Astrocyte (in vitro differentiated cells and primary cell): ENCODE measurements at regions not wholly inside any gene's neighbourhood (a gene's known extent, or its start where the extent isn't known, plus 50 kb on each side); places are given as distances from the start of the nearest gene placed in this dataset.
"Not testable (repeated sequence)": the region's sequence is repeated elsewhere in the genome, so short reads cannot be mapped to it uniquely, and the experiment has no call there.

ENCODE experiments used
- DNase-seq: peaks from one replicate; pipeline ENCODE4 v3.0.0-alpha.2; 2010; ENCODE audit warnings: low read depth
- FAIRE-seq: peaks from 2 replicates; lab custom pipeline; 2011; peaks lifted over from hg19 to GRCh38; lab: Jason Lieb, UNC
- H2AFZ ChIP-seq: 2 replicates; pipeline ENCODE4 v1.6.0; 2012; ENCODE audit warnings: low read depth, low read length, inconsistent platforms
- H3K27ac ChIP-seq: 2 replicates; pipeline ENCODE4 v1.5.1; 2011; ENCODE audit warnings: low read depth, low read length, inconsistent platforms
- H3K27me3 ChIP-seq: 2 replicates; pipeline ENCODE4 v1.6.0; 2011; ENCODE audit warnings: low read length, inconsistent platforms; ENCODE audit not compliant: insufficient read depth
- H3K36me3 ChIP-seq: 2 replicates; pipeline ENCODE4 v1.5.1; 2011; ENCODE audit warnings: low read length, inconsistent platforms; ENCODE audit not compliant: insufficient read depth
- H3K4me1 ChIP-seq: 2 replicates; pipeline ENCODE4 v1.5.1; 2011; ENCODE audit warnings: low read length, inconsistent platforms; ENCODE audit not compliant: insufficient read depth
- H3K4me2 ChIP-seq: 2 replicates; pipeline ENCODE4 v1.6.0; 2012; ENCODE audit warnings: low read length, inconsistent platforms
- H3K4me3 ChIP-seq: 2 replicates; pipeline ENCODE4 v1.5.1; 2011; ENCODE audit warnings: low read depth, mild to moderate bottlenecking, low read length, inconsistent platforms; ENCODE audit not compliant: insufficient read depth
- H3K79me2 ChIP-seq: 2 replicates; pipeline ENCODE4 v1.6.0; 2012; ENCODE audit warnings: mild to moderate bottlenecking, low read length, inconsistent platforms; ENCODE audit not compliant: insufficient read depth
- H3K9ac ChIP-seq: 2 replicates; pipeline ENCODE4 v1.6.0; 2012; ENCODE audit warnings: mild to moderate bottlenecking, low read length, inconsistent platforms
- H3K9me3 ChIP-seq: 2 replicates; pipeline ENCODE4 v1.5.1; 2012; ENCODE audit warnings: low read depth, mild to moderate bottlenecking, low read length, inconsistent platforms; ENCODE audit not compliant: insufficient read depth
- H4K20me1 ChIP-seq: 2 replicates; pipeline ENCODE4 v1.6.0; 2012; ENCODE audit warnings: low read length, inconsistent platforms; ENCODE audit not compliant: insufficient read depth
- H3K27ac Mint-ChIP-seq: one replicate; pipeline ENCODE4 v1.8.0; 2021; ENCODE audit warnings: mild to moderate bottlenecking, mixed read lengths; ENCODE audit not compliant: unreplicated experiment
- H3K27me3 Mint-ChIP-seq: one replicate; pipeline ENCODE4 v1.8.0; 2021; ENCODE audit warnings: low read depth, mixed read lengths; ENCODE audit not compliant: unreplicated experiment
- H3K36me3 Mint-ChIP-seq: one replicate; pipeline ENCODE4 v1.8.0; 2021; ENCODE audit warnings: low read depth, mixed read lengths; ENCODE audit not compliant: unreplicated experiment
- H3K4me1 Mint-ChIP-seq: one replicate; pipeline ENCODE4 v1.8.0; 2021; ENCODE audit warnings: low read depth, mixed read lengths; ENCODE audit not compliant: unreplicated experiment
- H3K4me3 Mint-ChIP-seq: one replicate; pipeline ENCODE4 v1.8.0; 2021; ENCODE audit warnings: mild to moderate bottlenecking, moderate library complexity, mixed read lengths; ENCODE audit not compliant: unreplicated experiment
- H3K9me3 Mint-ChIP-seq: one replicate; pipeline ENCODE4 v1.8.0; 2021; ENCODE audit warnings: mild to moderate bottlenecking, mixed read lengths; ENCODE audit not compliant: unreplicated experiment
- EZH2 ChIP-seq: IDR thresholded peaks from 2 replicates; pipeline ENCODE4 v1.6.1; 2012; ENCODE audit warnings: mild to moderate bottlenecking, low read length, inconsistent platforms; ENCODE audit not compliant: insufficient read depth
- TF ChIP-seq, protein P1 (sequence below): IDR thresholded peaks from 2 replicates; pipeline ENCODE4 v1.5.1; 2011; ENCODE audit warnings: low read depth, mild to moderate bottlenecking, inconsistent platforms, low read length, moderate library complexity; ENCODE audit not compliant: insufficient read depth

DNA sequence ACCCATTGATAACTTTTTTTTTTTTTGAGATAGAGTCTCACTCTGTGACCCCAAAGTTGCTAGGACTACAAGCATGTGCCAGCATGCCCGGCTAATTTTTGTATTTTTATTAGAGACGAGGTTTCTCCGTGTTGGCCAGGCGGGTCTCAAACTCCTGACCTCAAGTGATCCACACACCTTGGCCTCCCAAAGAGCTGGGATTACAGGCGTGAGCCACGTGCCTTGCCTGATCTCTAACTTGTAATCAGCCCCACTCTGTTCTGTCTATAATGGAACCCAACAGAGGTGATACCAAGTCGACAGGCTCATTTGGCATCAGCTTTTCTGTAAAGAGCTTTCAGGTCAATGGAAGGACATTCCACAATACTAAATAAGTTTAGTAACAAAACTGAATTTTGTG, 99.4 kb downstream of the HFE start:
- H3K9me3 ChIP-seq: no peaks in the 10 kb centered on the region
- TF ChIP-seq EZH2: no peak
- TF ChIP-seq, protein P1, sequence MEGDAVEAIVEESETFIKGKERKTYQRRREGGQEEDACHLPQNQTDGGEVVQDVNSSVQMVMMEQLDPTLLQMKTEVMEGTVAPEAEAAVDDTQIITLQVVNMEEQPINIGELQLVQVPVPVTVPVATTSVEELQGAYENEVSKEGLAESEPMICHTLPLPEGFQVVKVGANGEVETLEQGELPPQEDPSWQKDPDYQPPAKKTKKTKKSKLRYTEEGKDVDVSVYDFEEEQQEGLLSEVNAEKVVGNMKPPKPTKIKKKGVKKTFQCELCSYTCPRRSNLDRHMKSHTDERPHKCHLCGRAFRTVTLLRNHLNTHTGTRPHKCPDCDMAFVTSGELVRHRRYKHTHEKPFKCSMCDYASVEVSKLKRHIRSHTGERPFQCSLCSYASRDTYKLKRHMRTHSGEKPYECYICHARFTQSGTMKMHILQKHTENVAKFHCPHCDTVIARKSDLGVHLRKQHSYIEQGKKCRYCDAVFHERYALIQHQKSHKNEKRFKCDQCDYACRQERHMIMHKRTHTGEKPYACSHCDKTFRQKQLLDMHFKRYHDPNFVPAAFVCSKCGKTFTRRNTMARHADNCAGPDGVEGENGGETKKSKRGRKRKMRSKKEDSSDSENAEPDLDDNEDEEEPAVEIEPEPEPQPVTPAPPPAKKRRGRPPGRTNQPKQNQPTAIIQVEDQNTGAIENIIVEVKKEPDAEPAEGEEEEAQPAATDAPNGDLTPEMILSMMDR: no peak
- Mint-ChIP-seq H3K36me3 (no peaks in the 10 kb centered on the region), H3K27ac (no peak overlapping the region), H3K4me3 (no peak overlapping the region), H3K27me3 (no peaks in the 10 kb centered on the region), H3K9me3 (peaks cover 2% of the 10 kb centered on the region), H3K4me1 (no peaks in the 10 kb centered on the region)
- H3K4me3 ChIP-seq: no peak overlapping the region
- H3K9ac ChIP-seq: no peak overlapping the region
- no peaks in the 10 kb centered on the region for H3K36me3 ChIP-seq
- H3K27me3 ChIP-seq: no peaks in the 10 kb centered on the region
- DNase-seq (no peak), FAIRE-seq (no peak)
- no peaks in the 10 kb centered on the region for H4K20me1 ChIP-seq
- H3K79me2 ChIP-seq: no peaks in the 10 kb centered on the region
- H3K4me1 ChIP-seq: peaks cover 20% of the 10 kb centered on the region
- no peak overlapping the region for H3K27ac ChIP-seq
- no peak overlapping the region for H3K4me2 ChIP-seq
- no peak overlapping the region for H2AFZ ChIP-seq

DNA sequence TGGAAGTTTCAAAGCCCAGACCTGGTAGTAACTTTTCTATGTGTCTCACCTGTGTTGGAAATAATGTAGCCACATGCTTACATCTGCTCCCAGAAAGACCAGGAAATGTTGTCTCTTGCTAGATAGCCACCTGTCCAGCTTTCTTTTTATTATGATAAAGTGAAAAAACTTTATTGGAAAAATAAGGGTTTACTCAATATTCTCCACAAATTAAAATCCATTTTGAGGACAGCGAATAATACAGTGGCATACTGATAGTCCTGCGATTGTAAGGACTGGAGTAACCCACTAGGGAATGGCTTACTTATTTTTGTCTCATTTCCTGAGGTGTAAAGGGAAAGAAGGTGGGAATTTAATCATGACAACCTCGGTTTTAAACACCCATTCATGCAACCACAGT, 100.1 kb downstream of the HFE start:
- TF ChIP-seq EZH2: no peak
- TF ChIP-seq, protein P1: no peak
- no peaks in the 10 kb centered on the region for H3K27me3 Mint-ChIP-seq
- H2AFZ ChIP-seq: no peak overlapping the region
- no peaks in the 10 kb centered on the region for H3K4me1 Mint-ChIP-seq
- no peak for DNase-seq
- no peak overlapping the region for H3K9ac ChIP-seq
- H3K36me3 ChIP-seq: no peaks in the 10 kb centered on the region
- H3K79me2 ChIP-seq: no peaks in the 10 kb centered on the region
- H3K4me1 ChIP-seq: peaks cover 20% of the 10 kb centered on the region
- peaks cover 2% of the 10 kb centered on the region for H3K9me3 Mint-ChIP-seq
- no peaks in the 10 kb centered on the region for H3K27me3 ChIP-seq
- no peak overlapping the region for H3K27ac Mint-ChIP-seq
- no peak overlapping the region for H3K27ac ChIP-seq
- H3K4me2 ChIP-seq: no peak overlapping the region
- no peaks in the 10 kb centered on the region for H3K9me3 ChIP-seq
- no peak overlapping the region for H3K4me3 Mint-ChIP-seq
- no peak for FAIRE-seq
- H4K20me1 ChIP-seq: no peaks in the 10 kb centered on the region
- H3K36me3 Mint-ChIP-seq: no peaks in the 10 kb centered on the region
- no peak overlapping the region for H3K4me3 ChIP-seq

DNA sequence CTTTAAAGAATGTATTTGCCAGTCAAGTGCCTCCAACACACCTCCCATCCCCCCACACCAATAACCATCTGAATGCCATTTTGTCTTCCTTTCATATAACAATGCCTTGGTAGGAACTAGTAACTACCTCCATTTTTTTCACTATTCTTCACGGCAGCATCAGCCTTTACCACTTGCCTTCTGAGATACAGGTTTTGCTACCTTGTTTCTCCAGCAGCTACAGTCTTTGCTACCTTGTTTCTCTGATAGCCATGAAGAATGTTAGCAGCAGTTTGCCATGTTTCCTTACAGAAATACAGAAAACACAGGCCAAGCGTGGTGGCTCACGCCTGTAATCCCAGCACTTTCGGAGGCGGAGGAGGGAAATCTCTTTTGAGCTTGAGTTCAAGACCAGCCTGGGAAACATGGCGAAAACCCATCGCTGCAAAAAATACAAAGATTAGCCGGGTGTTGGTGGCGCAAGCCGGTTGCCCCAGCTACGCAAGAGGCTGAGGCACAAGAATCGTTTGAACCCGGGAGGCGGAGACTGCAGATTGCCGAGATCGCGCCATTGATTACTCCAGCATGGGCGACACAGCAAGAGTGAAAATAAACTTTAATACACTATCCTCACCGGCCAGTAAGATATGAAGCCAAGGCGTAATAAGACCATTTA, 100.9 kb downstream of the HFE start:
- H3K9me3 Mint-ChIP-seq: peaks cover 2% of the 10 kb centered on the region
- H3K36me3 Mint-ChIP-seq: peaks cover 4% of the 10 kb centered on the region
- FAIRE-seq (no peak), DNase-seq (no peak)
- no peaks in the 10 kb centered on the region for H3K4me1 Mint-ChIP-seq
- H3K27ac Mint-ChIP-seq: peak overlapping the region; percentile 91
- Histone ChIP-seq H3K36me3 (no peaks in the 10 kb centered on the region), H3K9ac (peak overlapping the region; percentile 79), H3K4me2 (peak overlapping the region; percentile 88), H3K4me1 (peaks cover 18% of the 10 kb centered on the region), H2AFZ (peak overlapping the region; percentile 44), H3K27ac (peak overlapping the region; percentile 75), H3K4me3 (peak overlapping the region; percentile 67), H4K20me1 (no peaks in the 10 kb centered on the region), H3K79me2 (no peaks in the 10 kb centered on the region), H3K27me3 (no peaks in the 10 kb centered on the region), H3K9me3 (no peaks in the 10 kb centered on the region)
- no peak for TF ChIP-seq EZH2
- TF ChIP-seq, protein P1: no peak
- H3K4me3 Mint-ChIP-seq: peak overlapping the region; percentile 82
- no peaks in the 10 kb centered on the region for H3K27me3 Mint-ChIP-seq

DNA sequence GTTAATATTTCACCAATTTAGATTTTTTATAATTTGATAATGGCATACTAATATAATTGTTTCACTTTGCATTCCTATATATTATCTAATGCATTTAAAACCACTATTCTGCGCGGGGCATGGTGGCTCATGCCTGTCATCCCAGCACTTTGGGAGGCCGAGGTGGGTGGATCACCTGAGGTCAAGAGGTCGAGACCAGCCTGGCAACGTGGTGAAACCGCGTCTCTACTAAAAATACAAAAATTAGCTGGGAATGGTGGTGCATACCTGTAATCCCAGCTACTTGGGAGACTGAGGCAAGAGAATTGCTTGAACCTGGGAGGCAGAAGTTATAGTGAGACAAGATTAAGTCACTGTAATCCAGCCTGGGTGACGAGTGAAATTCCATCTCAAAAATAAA, 104.3 kb downstream of the HFE start:
- not testable (repeated sequence) for H3K9me3 ChIP-seq, H3K4me2 ChIP-seq, H3K4me3 ChIP-seq, H3K27ac Mint-ChIP-seq, H3K27me3 Mint-ChIP-seq, H3K36me3 ChIP-seq, H3K4me3 Mint-ChIP-seq, FAIRE-seq, DNase-seq, H3K27ac ChIP-seq, H3K36me3 Mint-ChIP-seq, H2AFZ ChIP-seq, H3K9ac ChIP-seq, H3K27me3 ChIP-seq, H4K20me1 ChIP-seq, H3K4me1 ChIP-seq, H3K9me3 Mint-ChIP-seq
- H3K4me1 Mint-ChIP-seq: peaks cover 18% of the 10 kb centered on the region
- H3K79me2 ChIP-seq: peaks cover 13% of the 10 kb centered on the region
